ENCODE measurements at regions not wholly inside any gene's neighbourhood (a gene's known extent, or its start where the extent isn't known, plus 50 kb on each side); places are given as distances from the start of the nearest gene placed in this dataset.
"Not testable (repeated sequence)": the region's sequence is repeated elsewhere in the genome, so short reads cannot be mapped to it uniquely, and the experiment has no call there.

GRCh38 chr12:91889059-91889458, 256.6 kb downstream of the BTG1 start:
- Mint-ChIP-seq H3K9me3 (no peaks in the 10 kb centered on the region), H3K27ac (no peak overlapping the region), H3K36me3 (ENCODE audit: low read depth) (no peaks in the 10 kb centered on the region), H3K27me3 (no peaks in the 10 kb centered on the region), H3K4me1 (ENCODE audit: low read depth) (peaks cover 8% of the 10 kb centered on the region), H3K4me3 (no peak overlapping the region)
- DNase-seq: no peak

GRCh38 chr12:91887957-91888356, 257.7 kb downstream of the BTG1 start:
- Mint-ChIP-seq H3K4me1 (ENCODE audit: low read depth) (peaks cover 9% of the 10 kb centered on the region), H3K9me3 (no peaks in the 10 kb centered on the region), H3K4me3 (no peak overlapping the region), H3K27ac (no peak overlapping the region), H3K36me3 (ENCODE audit: low read depth) (no peaks in the 10 kb centered on the region), H3K27me3 (no peaks in the 10 kb centered on the region)
- DNase-seq: no peak

- no peaks in the 10 kb centered on the region for H3K27me3 Mint-ChIP-seq
- peaks cover 14% of the 10 kb centered on the region for H3K4me1 Mint-ChIP-seq (ENCODE audit: low read depth)
- H3K36me3 Mint-ChIP-seq (ENCODE audit: low read depth): no peaks in the 10 kb centered on the region
- no peak for DNase-seq
- no peaks in the 10 kb centered on the region for H3K9me3 Mint-ChIP-seq
- no peak overlapping the region for H3K27ac Mint-ChIP-seq
- no peak overlapping the region for H3K4me3 Mint-ChIP-seq
These were observed 259.6 kb downstream of the BTG1 start for GRCh38 chr12:91885851-91886731.

GRCh38 chr12:91884230-91884629, 261.4 kb downstream of the BTG1 start:
- no peak overlapping the region for H3K4me3 Mint-ChIP-seq
- no peak for DNase-seq
- H3K9me3 Mint-ChIP-seq: no peaks in the 10 kb centered on the region
- peaks cover 31% of the 10 kb centered on the region for H3K4me1 Mint-ChIP-seq (ENCODE audit: low read depth)
- H3K27ac Mint-ChIP-seq: no peak overlapping the region
- H3K27me3 Mint-ChIP-seq: no peaks in the 10 kb centered on the region
- H3K36me3 Mint-ChIP-seq (ENCODE audit: low read depth): peaks cover 5% of the 10 kb centered on the region

GRCh38 chr12:91883811-91884210, 261.8 kb downstream of the BTG1 start:
- Mint-ChIP-seq H3K4me1 (ENCODE audit: low read depth) (peaks cover 34% of the 10 kb centered on the region), H3K9me3 (no peaks in the 10 kb centered on the region), H3K36me3 (ENCODE audit: low read depth) (peaks cover 5% of the 10 kb centered on the region), H3K27ac (no peak overlapping the region), H3K4me3 (no peak overlapping the region), H3K27me3 (no peaks in the 10 kb centered on the region)
- DNase-seq: no peak

GRCh38 chr12:91882910-91883309, 262.7 kb downstream of the BTG1 start:
- DNase-seq: no peak
- Mint-ChIP-seq H3K27ac (no peak overlapping the region), H3K4me1 (ENCODE audit: low read depth) (peaks cover 38% of the 10 kb centered on the region), H3K4me3 (no peak overlapping the region), H3K27me3 (no peaks in the 10 kb centered on the region), H3K36me3 (ENCODE audit: low read depth) (peaks cover 5% of the 10 kb centered on the region), H3K9me3 (peaks cover 3% of the 10 kb centered on the region)

GRCh38 chr12:91880528-91880927, 265.1 kb downstream of the BTG1 start:
- DNase-seq: no peak
- Mint-ChIP-seq H3K27ac (no peak overlapping the region), H3K27me3 (no peaks in the 10 kb centered on the region), H3K4me3 (no peak overlapping the region), H3K4me1 (ENCODE audit: low read depth) (peaks cover 60% of the 10 kb centered on the region), H3K36me3 (ENCODE audit: low read depth) (peaks cover 8% of the 10 kb centered on the region), H3K9me3 (peaks cover 3% of the 10 kb centered on the region)

GRCh38 chr12:91877456-91878235, 268.0 kb downstream of the BTG1 start:
- peaks cover 18% of the 10 kb centered on the region for H3K36me3 Mint-ChIP-seq (ENCODE audit: low read depth)
- no peak for DNase-seq
- H3K27me3 Mint-ChIP-seq: no peaks in the 10 kb centered on the region
- H3K9me3 Mint-ChIP-seq: peaks cover 7% of the 10 kb centered on the region
- H3K4me3 Mint-ChIP-seq: peak overlapping the region; percentile 64
- peak overlapping the region; percentile 91 for H3K27ac Mint-ChIP-seq
- peaks cover 76% of the 10 kb centered on the region for H3K4me1 Mint-ChIP-seq (ENCODE audit: low read depth)

GRCh38 chr12:91877022-91877421, 268.6 kb downstream of the BTG1 start:
- peaks cover 76% of the 10 kb centered on the region for H3K4me1 Mint-ChIP-seq (ENCODE audit: low read depth)
- DNase-seq: peak; percentile 76
- no peaks in the 10 kb centered on the region for H3K27me3 Mint-ChIP-seq
- peak overlapping the region; percentile 64 for H3K4me3 Mint-ChIP-seq
- peak overlapping the region; percentile 91 for H3K27ac Mint-ChIP-seq
- peaks cover 7% of the 10 kb centered on the region for H3K9me3 Mint-ChIP-seq
- peaks cover 18% of the 10 kb centered on the region for H3K36me3 Mint-ChIP-seq (ENCODE audit: low read depth)

GRCh38 chr12:91875671-91876070, 270.0 kb downstream of the BTG1 start:
- peak overlapping the region; percentile 91 for H3K27ac Mint-ChIP-seq
- peaks cover 86% of the 10 kb centered on the region for H3K4me1 Mint-ChIP-seq (ENCODE audit: low read depth)
- peaks cover 10% of the 10 kb centered on the region for H3K9me3 Mint-ChIP-seq
- not testable (repeated sequence) for H3K4me3 Mint-ChIP-seq, H3K27me3 Mint-ChIP-seq, DNase-seq
- peaks cover 18% of the 10 kb centered on the region for H3K36me3 Mint-ChIP-seq (ENCODE audit: low read depth)

GRCh38 chr12:91874086-91874865, 271.4 kb downstream of the BTG1 start:
- H3K4me1 Mint-ChIP-seq (ENCODE audit: low read depth): peaks cover 82% of the 10 kb centered on the region
- H3K36me3 Mint-ChIP-seq (ENCODE audit: low read depth): peaks cover 13% of the 10 kb centered on the region
- no peak overlapping the region for H3K4me3 Mint-ChIP-seq
- peak overlapping the region; percentile 24 for H3K27ac Mint-ChIP-seq
- DNase-seq: no peak
- peaks cover 10% of the 10 kb centered on the region for H3K9me3 Mint-ChIP-seq
- H3K27me3 Mint-ChIP-seq: no peaks in the 10 kb centered on the region

GRCh38 chr12:91871751-91872150, 273.9 kb downstream of the BTG1 start:
- Mint-ChIP-seq H3K4me1 (ENCODE audit: low read depth) (peaks cover 63% of the 10 kb centered on the region), H3K4me3 (no peak overlapping the region), H3K27ac (peak overlapping the region; percentile 71), H3K36me3 (ENCODE audit: low read depth) (peaks cover 13% of the 10 kb centered on the region), H3K9me3 (peaks cover 7% of the 10 kb centered on the region), H3K27me3 (no peaks in the 10 kb centered on the region)
- DNase-seq: no peak

GRCh38 chr12:91870872-91871707, 274.6 kb downstream of the BTG1 start:
- H3K36me3 Mint-ChIP-seq (ENCODE audit: low read depth): peaks cover 13% of the 10 kb centered on the region
- peaks cover 7% of the 10 kb centered on the region for H3K9me3 Mint-ChIP-seq
- H3K27me3 Mint-ChIP-seq: no peaks in the 10 kb centered on the region
- H3K4me3 Mint-ChIP-seq: peak overlapping the region; percentile 34
- H3K4me1 Mint-ChIP-seq (ENCODE audit: low read depth): peaks cover 56% of the 10 kb centered on the region
- DNase-seq: no peak
- peak overlapping the region; percentile 78 for H3K27ac Mint-ChIP-seq

- peaks cover 3% of the 10 kb centered on the region for H3K9me3 Mint-ChIP-seq
- no peak overlapping the region for H3K27ac Mint-ChIP-seq
- no peaks in the 10 kb centered on the region for H3K36me3 Mint-ChIP-seq (ENCODE audit: low read depth)
- H3K4me3 Mint-ChIP-seq: no peak overlapping the region
- H3K4me1 Mint-ChIP-seq (ENCODE audit: low read depth): peaks cover 46% of the 10 kb centered on the region
- no peaks in the 10 kb centered on the region for H3K27me3 Mint-ChIP-seq
- no peak for DNase-seq
These were observed 277.6 kb downstream of the BTG1 start for GRCh38 chr12:91868054-91868453.

Data from activated T-cell treated with anti-CD3 and anti-CD28 coated beads, Interleukin-2, amount 50 U/mL, for 24 hours (primary cell).